HCT116 (cell line): ENCODE measurements at regions not wholly inside any gene's neighbourhood (a gene's known extent, or its start where the extent isn't known, plus 50 kb on each side); places are given as distances from the start of the nearest gene placed in this dataset.

Source experiments
- ATAC-seq: fragments of 200-7000 bp; cut with Tn5 transposase; 2 replicates; pipeline ENCODE4 v1.9.1; 2020; ENCODE audit warnings: mild to moderate bottlenecking, moderate library complexity
- BruUV-seq: library from RNA; stranded (reverse); fragments of 400-500 nt; replicated peaks from 2 replicates; lab custom pipeline; 2021; lab: Mats Ljungman, UMichigan
- CTCF ChIA-PET: fragments of 300-600 bp; sonication (Branson Sonifier 250); formaldehyde crosslinking; loops from one replicate; lab custom pipeline; 2021; ENCODE audit warnings: antibody characterized with exemption; lab: Charles Lee
- POLR2A ChIA-PET: fragments of 300-600, 350-600 bp; sonication (Branson Sonifier 250); formaldehyde crosslinking; loops from one replicate; lab custom pipeline; 2021; ENCODE audit warnings: antibody characterized with exemption; lab: Charles Lee
- RAD21 ChIA-PET, 2 experiments: fragments of 300-600 bp; sonication (Branson Sonifier 250); formaldehyde crosslinking; loops; one replicate each; lab custom pipeline; 2023; ENCODE audit warnings: low total read pairs in 2 of 2; ENCODE audit not compliant: uncharacterized antibody in 2 of 2, unreplicated experiment in 2 of 2, low non-redundant PET in 1 of 2; lab: Charles Lee
- DNase-seq: peaks from one replicate; pipeline ENCODE4 v3.0.0-alpha.2; 2010; ENCODE audit warnings: low read depth, low spot score
- H2AFZ ChIP-seq: fragments of 200-600 bp; shearing (Covaris generic), sonication (generic); 2 replicates; pipeline ENCODE4 v1.6.1; 2017; ENCODE audit warnings: low read depth, mixed run types, mixed read lengths, antibody characterized with exemption, low read length; ENCODE audit not compliant: poor library complexity, severe bottlenecking
- H3K27ac ChIP-seq: 2 replicates; pipeline ENCODE4 v1.5.1; 2012; ENCODE audit warnings: low read depth, low read length
- H3K27me3 ChIP-seq: fragments of 200-600 bp; sonication (generic); 2 replicates; pipeline ENCODE4 v1.6.1; 2016; ENCODE audit warnings: mixed run types, low read length, mixed read lengths; ENCODE audit not compliant: insufficient read depth
- H3K36me3 ChIP-seq, 2 experiments: fragments of 200-500 bp in 1 of 2; fragments of 200-600 bp in 1 of 2; sonication (Bioruptor generic) in 1 of 2; sonication (generic) in 1 of 2; 2 replicates each; pipeline versions ENCODE4 v1.5.1 to v1.6.1; 2014 to 2016; ENCODE audit warnings: low read length in 2 of 2, inconsistent platforms in 1 of 2, mixed read lengths in 1 of 2, mixed run types in 1 of 2; ENCODE audit not compliant: insufficient read depth in 2 of 2, control insufficient read depth in 1 of 2
- H3K4me1 ChIP-seq, 2 experiments: fragments of 200-600 bp in 1 of 2; sonication (generic) in 1 of 2; 2 replicates each; pipeline versions ENCODE4 v1.5.1 to v1.6.1; 2012 to 2017; ENCODE audit warnings: low read length in 2 of 2, inconsistent platforms in 1 of 2, mild to moderate bottlenecking in 1 of 2, mixed read lengths in 1 of 2, mixed run types in 1 of 2, moderate library complexity in 1 of 2; ENCODE audit not compliant: insufficient read depth in 2 of 2, control insufficient read depth in 1 of 2
- H3K4me2 ChIP-seq: fragments of 200-600 bp; sonication (generic); 2 replicates; pipeline ENCODE4 v1.6.1; 2017; ENCODE audit warnings: mixed run types, low read length, mixed read lengths
- H3K4me3 ChIP-seq, 2 experiments: fragments of 200-600 bp in 1 of 2; sonication (generic) in 1 of 2; replicated peaks in 1 of 2; 2 replicates each; pipeline ENCODE4 v1.5.1; 2011 to 2016; ENCODE audit warnings: low read length in 2 of 2, control low read depth in 1 of 2, low read depth in 1 of 2, mild to moderate bottlenecking in 1 of 2, mixed read lengths in 1 of 2, mixed run types in 1 of 2
- H3K79me2 ChIP-seq: fragments of 200-600 bp; sonication (generic); 2 replicates; pipeline ENCODE4 v1.6.1; 2017; ENCODE audit warnings: mild to moderate bottlenecking, mixed run types, low read length, moderate library complexity, mixed read lengths; ENCODE audit not compliant: insufficient read depth
- H3K9ac ChIP-seq: fragments of 200-600 bp; sonication (generic); 2 replicates; pipeline ENCODE4 v1.6.1; 2016; ENCODE audit warnings: low read length, mixed read lengths
- H3K9me2 ChIP-seq: fragments of 200-600 bp; sonication (generic), shearing (Covaris generic); 2 replicates; pipeline ENCODE4 v1.6.1; 2017; ENCODE audit warnings: mixed run types, mild to moderate bottlenecking, moderate library complexity; ENCODE audit not compliant: insufficient read depth
- H3K9me3 ChIP-seq, 2 experiments: fragments of 200-500 bp in 1 of 2; fragments of 200-600 bp in 1 of 2; sonication (Bioruptor generic) in 1 of 2; sonication (generic) in 1 of 2; 2 replicates each; pipeline ENCODE4 v1.6.1; 2014 to 2017; ENCODE audit warnings: low read length in 2 of 2, mixed read lengths in 2 of 2, inconsistent platforms in 1 of 2, low read depth in 1 of 2, mild to moderate bottlenecking in 1 of 2, mixed run types in 1 of 2, moderate library complexity in 1 of 2; ENCODE audit not compliant: control insufficient read depth in 1 of 2, insufficient read depth in 1 of 2
- H4K20me1 ChIP-seq: fragments of 200-600 bp; sonication (generic), shearing (Covaris generic); 2 replicates; pipeline ENCODE4 v1.6.1; 2017; ENCODE audit warnings: mixed run types, mild to moderate bottlenecking, moderate library complexity; ENCODE audit not compliant: insufficient read depth
- CBX3 ChIP-seq: IDR thresholded peaks from 2 replicates; pipeline ENCODE4 v1.6.1; 2012; ENCODE audit warnings: low read depth
- CTCF ChIP-seq, 3 experiments: fragments of 200-600 bp in 1 of 3; sonication (generic) in 1 of 3; IDR thresholded peaks in 2 of 3; conservative IDR thresholded peaks in 1 of 3; 2 replicates each; pipeline ENCODE4 v1.5.1; 2012 to 2017; ENCODE audit warnings: low read depth in 2 of 3, low read length in 2 of 3, antibody characterized with exemption in 1 of 3, borderline replicate concordance in 1 of 3, control low read depth in 1 of 3, mild to moderate bottlenecking in 1 of 3, mixed read lengths in 1 of 3, mixed run types in 1 of 3, moderate library complexity in 1 of 3; ENCODE audit not compliant: insufficient read depth in 1 of 3
- EGR1 ChIP-seq: IDR thresholded peaks from 2 replicates; pipeline ENCODE4 v1.6.1; 2012; ENCODE audit warnings: low read depth
- ELF1 ChIP-seq: IDR thresholded peaks from 2 replicates; pipeline ENCODE4 v1.6.1; 2012; ENCODE audit warnings: low read depth, borderline replicate concordance
- EZH2 ChIP-seq: fragments of 200-600 bp; sonication (generic); IDR thresholded peaks from 2 replicates; pipeline ENCODE4 v1.6.1; 2017; ENCODE audit warnings: antibody characterized with exemption, mixed run types
- EZH2phosphoT487 ChIP-seq: fragments of 200-600 bp; IDR thresholded peaks from 2 replicates; pipeline ENCODE4 v1.6.1; 2018; ENCODE audit warnings: antibody characterized with exemption, borderline replicate concordance
- FOSL1 ChIP-seq: IDR thresholded peaks from 2 replicates; pipeline ENCODE4 v1.6.1; 2012; ENCODE audit warnings: low read depth
- JUND ChIP-seq: IDR thresholded peaks from 2 replicates; pipeline ENCODE4 v1.6.1; 2012
- MAX ChIP-seq: IDR thresholded peaks from 2 replicates; pipeline ENCODE4 v1.6.1; 2012
- POLR2A ChIP-seq: IDR thresholded peaks from 2 replicates; pipeline ENCODE4 v1.7.0; 2011; ENCODE audit warnings: borderline replicate concordance; ENCODE audit not compliant: insufficient read depth, insufficient read length; ENCODE audit errors: extremely low read depth
- POLR2AphosphoS5 ChIP-seq: IDR thresholded peaks from 2 replicates; pipeline ENCODE4 v1.6.1; 2011; ENCODE audit warnings: mild to moderate bottlenecking, low read depth, low read length, moderate library complexity
- REST ChIP-seq: IDR thresholded peaks from 2 replicates; pipeline ENCODE4 v1.6.1; 2012; ENCODE audit warnings: low read depth
- SP1 ChIP-seq: IDR thresholded peaks from 2 replicates; pipeline ENCODE4 v1.6.1; 2012; ENCODE audit warnings: low read depth
- SRF ChIP-seq: IDR thresholded peaks from 2 replicates; pipeline ENCODE4 v1.6.1; 2012; ENCODE audit warnings: low read depth
- TCF7L2 ChIP-seq: IDR thresholded peaks from 2 replicates; pipeline ENCODE4 v1.7.0; 2011; ENCODE audit warnings: borderline replicate concordance, inconsistent platforms; ENCODE audit not compliant: insufficient read depth, insufficient read length; ENCODE audit errors: extremely low read depth
- YY1 ChIP-seq: IDR thresholded peaks from 2 replicates; pipeline ENCODE4 v1.6.1; 2011; ENCODE audit warnings: low read length, low read depth, moderate library complexity, mild to moderate bottlenecking; ENCODE audit not compliant: insufficient replicate concordance; ENCODE audit errors: extremely low read depth
- ZBTB33 ChIP-seq: IDR thresholded peaks from 2 replicates; pipeline ENCODE4 v1.6.1; 2011; ENCODE audit warnings: mild to moderate bottlenecking, low read length, moderate library complexity; ENCODE audit not compliant: insufficient replicate concordance; ENCODE audit errors: extremely low read depth
- ZFX ChIP-seq: fragments of 450-650 bp; IDR thresholded peaks from 2 replicates; pipeline ENCODE4 v1.6.1; 2017
- intact Hi-C: fragments of 100-400 bp; cut with micrococcal nuclease; formaldehyde crosslinking; loops from 2 replicates; pipeline ENCODE4 v1.10.0; 2022

- H3K4me2 ChIP-seq: no peak overlapping the region
- H3K79me2 ChIP-seq: no peaks in the 10 kb centered on the region
- ChIA-PET RAD21 (no interaction called here), POLR2A (no interaction called here)
- H3K9me3 ChIP-seq: no peaks in the 10 kb centered on the region
- BruUV-seq: no TSS peak
- H3K9ac ChIP-seq: no peak overlapping the region
- no peaks in the 10 kb centered on the region for H4K20me1 ChIP-seq
- H3K4me3 ChIP-seq: no peak overlapping the region
- H3K36me3 ChIP-seq: no peaks in the 10 kb centered on the region
- ATAC-seq (no peak), DNase-seq (no peak)
- H3K4me1 ChIP-seq: no peaks in the 10 kb centered on the region
- no peak overlapping the region for H3K27ac ChIP-seq
- H3K9me2 ChIP-seq: no peaks in the 10 kb centered on the region
- no peak overlapping the region for H2AFZ ChIP-seq
- no peaks in the 10 kb centered on the region for H3K27me3 ChIP-seq
- no peak for TF ChIP-seq POLR2A
- no peak for TF ChIP-seq ZBTB33
- TF ChIP-seq CTCF (IDR thresholded peaks at IDR 0.05 in 2 of 3, conservative IDR thresholded peaks at IDR 0.05 in 1 of 3; ENCODE audit: borderline replicate concordance in 1 of 3, insufficient read depth in 1 of 3, low read depth in 2 of 3, low read length in 2 of 3): no peak
- TF ChIP-seq JUND: no peak
- no peak for TF ChIP-seq ELF1
- no peak for TF ChIP-seq FOSL1
- no peak for TF ChIP-seq EGR1
- no peak for TF ChIP-seq MAX
- no peak for TF ChIP-seq CBX3
- no peak for TF ChIP-seq SRF
- TF ChIP-seq SP1: no peak
- TF ChIP-seq REST: no peak
- TF ChIP-seq POLR2AphosphoS5: no peak
- TF ChIP-seq TCF7L2: no peak
- no peak for TF ChIP-seq ZFX
- no peak for TF ChIP-seq YY1
- TF ChIP-seq EZH2: no peak
- TF ChIP-seq EZH2phosphoT487: no peak
- TF ChIP-seq, all 23 proteins: peak for 0
- CTCF ChIA-PET: no interaction called here
- intact Hi-C loops: no loop called here
These were observed 204.6 kb downstream of the BTG1 start for GRCh38 chr12:91940826-91941570.
